ENCODE measurements at regions not wholly inside any gene's neighbourhood (a gene's known extent, or its start where the extent isn't known, plus 50 kb on each side); places are given as distances from the start of the nearest gene placed in this dataset.

GRCh38 chr1:195617106-195617505, 991.1 kb downstream of the KCNT2 start:
- TF ChIP-seq CTCF (IDR thresholded peaks at IDR 0.05; ENCODE audit: partially characterized antibody, unreplicated experiment) = no peak
- no peaks in the 10 kb centered on the region for H3K9me3 Mint-ChIP-seq (ENCODE audit: unreplicated experiment)
- H3K36me3 Mint-ChIP-seq (ENCODE audit: unreplicated experiment) = no peaks in the 10 kb centered on the region
- H3K27ac Mint-ChIP-seq (ENCODE audit: unreplicated experiment) = no peak overlapping the region
- no peak for DNase-seq
- no peaks in the 10 kb centered on the region for H3K4me1 Mint-ChIP-seq (ENCODE audit: low read depth, unreplicated experiment)
- H3K4me3 Mint-ChIP-seq (ENCODE audit: unreplicated experiment) = no peak overlapping the region
- H3K27me3 Mint-ChIP-seq (ENCODE audit: unreplicated experiment) = no peaks in the 10 kb centered on the region

- no peaks in the 10 kb centered on the region for H3K27me3 Mint-ChIP-seq (ENCODE audit: unreplicated experiment)
- H3K27ac Mint-ChIP-seq (ENCODE audit: unreplicated experiment) = no peak overlapping the region
- no peaks in the 10 kb centered on the region for H3K9me3 Mint-ChIP-seq (ENCODE audit: unreplicated experiment)
- no peaks in the 10 kb centered on the region for H3K4me1 Mint-ChIP-seq (ENCODE audit: low read depth, unreplicated experiment)
- no peaks in the 10 kb centered on the region for H3K36me3 Mint-ChIP-seq (ENCODE audit: unreplicated experiment)
- no peak overlapping the region for H3K4me3 Mint-ChIP-seq (ENCODE audit: unreplicated experiment)
- no peak for TF ChIP-seq CTCF (IDR thresholded peaks at IDR 0.05; ENCODE audit: partially characterized antibody, unreplicated experiment)
- no peak for DNase-seq
Observed at GRCh38 chr1:195608883-195609282, 999.4 kb downstream of the KCNT2 start.

- H3K4me3 Mint-ChIP-seq (ENCODE audit: unreplicated experiment) = no peak overlapping the region
- H3K36me3 Mint-ChIP-seq (ENCODE audit: unreplicated experiment) = no peaks in the 10 kb centered on the region
- DNase-seq = no peak
- H3K9me3 Mint-ChIP-seq (ENCODE audit: unreplicated experiment) = no peaks in the 10 kb centered on the region
- no peaks in the 10 kb centered on the region for H3K27me3 Mint-ChIP-seq (ENCODE audit: unreplicated experiment)
- no peaks in the 10 kb centered on the region for H3K4me1 Mint-ChIP-seq (ENCODE audit: low read depth, unreplicated experiment)
- no peak overlapping the region for H3K27ac Mint-ChIP-seq (ENCODE audit: unreplicated experiment)
- TF ChIP-seq CTCF (IDR thresholded peaks at IDR 0.05; ENCODE audit: partially characterized antibody, unreplicated experiment) = no peak
Observed at GRCh38 chr1:195606483-195606882, 1001.8 kb downstream of the KCNT2 start.

GRCh38 chr1:195604287-195604686, 1004.0 kb downstream of the KCNT2 start:
- H3K4me1 Mint-ChIP-seq (ENCODE audit: low read depth, unreplicated experiment) = no peaks in the 10 kb centered on the region
- peaks cover 1% of the 10 kb centered on the region for H3K9me3 Mint-ChIP-seq (ENCODE audit: unreplicated experiment)
- no peak for TF ChIP-seq CTCF (IDR thresholded peaks at IDR 0.05; ENCODE audit: partially characterized antibody, unreplicated experiment)
- H3K4me3 Mint-ChIP-seq (ENCODE audit: unreplicated experiment) = no peak overlapping the region
- no peak overlapping the region for H3K27ac Mint-ChIP-seq (ENCODE audit: unreplicated experiment)
- no peak for DNase-seq
- H3K27me3 Mint-ChIP-seq (ENCODE audit: unreplicated experiment) = no peaks in the 10 kb centered on the region
- no peaks in the 10 kb centered on the region for H3K36me3 Mint-ChIP-seq (ENCODE audit: unreplicated experiment)

GRCh38 chr1:195597891-195598290, 1010.3 kb downstream of the KCNT2 start:
- Mint-ChIP-seq H3K27me3 (ENCODE audit: unreplicated experiment) (no peaks in the 10 kb centered on the region), H3K4me3 (ENCODE audit: unreplicated experiment) (no peak overlapping the region)

More at GRCh38 chr1:195597891-195598290, 1010.3 kb downstream of the KCNT2 start:
- no peaks in the 10 kb centered on the region for H3K4me1 Mint-ChIP-seq (ENCODE audit: low read depth, unreplicated experiment)
- H3K27ac Mint-ChIP-seq (ENCODE audit: unreplicated experiment) = no peak overlapping the region
- H3K36me3 Mint-ChIP-seq (ENCODE audit: unreplicated experiment) = no peaks in the 10 kb centered on the region
- DNase-seq = no peak
- H3K9me3 Mint-ChIP-seq (ENCODE audit: unreplicated experiment) = peaks cover 2% of the 10 kb centered on the region
- no peak for TF ChIP-seq CTCF (IDR thresholded peaks at IDR 0.05; ENCODE audit: partially characterized antibody, unreplicated experiment)
